Upper lobe of left lung (tissue), 6 donors: ENCODE measurements at regions not wholly inside any gene's neighbourhood (a gene's known extent, or its start where the extent isn't known, plus 50 kb on each side); places are given as distances from the start of the nearest gene placed in this dataset.

ENCODE experiments used
- ATAC-seq, 2 donors: fragments of 200-7000 bp; cut with Tn5 transposase; one replicate each; pipeline ENCODE4 v1.9.1; 2022; ENCODE audit warnings: mild to moderate bottlenecking in 2 of 2, moderate library complexity in 2 of 2; ENCODE audit not compliant: low FRiP score in 2 of 2
- DNase-seq, 2 donors: peaks; one replicate each; pipeline ENCODE4 v3.0.0-alpha.2; 2019 to 2020
- H3K27ac ChIP-seq, 4 donors: fragments of 200-600 bp; sonication (generic); one replicate each; pipeline ENCODE4 v1.5.1; 2016 to 2019
- H3K27me3 ChIP-seq, 4 donors: fragments of 200-600 bp; sonication (generic); one replicate each; pipeline ENCODE4 v1.5.1; 2017 to 2019
- H3K36me3 ChIP-seq, 4 donors: fragments of 200-600 bp; sonication (generic); one replicate each; pipeline ENCODE4 v1.5.1; 2016 to 2019
- H3K4me1 ChIP-seq, 4 donors: fragments of 200-600 bp; sonication (generic); one replicate each; pipeline ENCODE4 v1.5.1; 2018 to 2019
- H3K4me3 ChIP-seq, 4 donors: fragments of 200-600 bp; sonication (generic); one replicate each; pipeline ENCODE4 v1.5.1; 2017 to 2019; ENCODE audit warnings: mild to moderate bottlenecking in 2 of 4, moderate library complexity in 1 of 4
- H3K9me3 ChIP-seq, 4 donors: fragments of 200-600 bp; sonication (generic); one replicate each; pipeline ENCODE4 v1.5.1; 2018 to 2019
- EP300 ChIP-seq, 4 donors: sonication (generic); formaldehyde crosslinking; IDR thresholded peaks; one replicate each; pipeline ENCODE4 v1.5.1; 2017; ENCODE audit warnings: antibody characterized with exemption in 4 of 4, control low read depth in 2 of 4
- POLR2A ChIP-seq, 4 donors: fragments of 450-650 bp; IDR thresholded peaks; one replicate each; pipeline ENCODE4 v1.5.1; 2016 to 2017; ENCODE audit warnings: antibody characterized with exemption in 4 of 4, mild to moderate bottlenecking in 2 of 4
- POLR2AphosphoS5 ChIP-seq, 2 donors: sonication (generic); formaldehyde crosslinking; IDR thresholded peaks; one replicate each; pipeline ENCODE4 v1.5.1; 2017; ENCODE audit warnings: antibody characterized with exemption in 2 of 2
- WGBS, 2 donors: methylation state at CpG; one replicate each; pipeline ENCODE4 v1.1.5; 2017 to 2018; 5-methylcytosine and 5-hydroxymethylcytosine counted together
- TF ChIP-seq, protein P1 (sequence below), 6 experiments: fragments of 450-650 bp in 4 of 6; fragments of 200-600 bp in 2 of 6; sonication (generic) in 2 of 6; IDR thresholded peaks; one replicate each; pipeline ENCODE4 v1.5.1; 2016 to 2019; ENCODE audit warnings: antibody characterized with exemption in 6 of 6
- donor health status: DM: no; HTN: no; CAD: no; lungs with moderate emphysema.
- donor health status: DM: no; HTN: yes; CAD: no; lungs with severe emphysema.

DNA sequence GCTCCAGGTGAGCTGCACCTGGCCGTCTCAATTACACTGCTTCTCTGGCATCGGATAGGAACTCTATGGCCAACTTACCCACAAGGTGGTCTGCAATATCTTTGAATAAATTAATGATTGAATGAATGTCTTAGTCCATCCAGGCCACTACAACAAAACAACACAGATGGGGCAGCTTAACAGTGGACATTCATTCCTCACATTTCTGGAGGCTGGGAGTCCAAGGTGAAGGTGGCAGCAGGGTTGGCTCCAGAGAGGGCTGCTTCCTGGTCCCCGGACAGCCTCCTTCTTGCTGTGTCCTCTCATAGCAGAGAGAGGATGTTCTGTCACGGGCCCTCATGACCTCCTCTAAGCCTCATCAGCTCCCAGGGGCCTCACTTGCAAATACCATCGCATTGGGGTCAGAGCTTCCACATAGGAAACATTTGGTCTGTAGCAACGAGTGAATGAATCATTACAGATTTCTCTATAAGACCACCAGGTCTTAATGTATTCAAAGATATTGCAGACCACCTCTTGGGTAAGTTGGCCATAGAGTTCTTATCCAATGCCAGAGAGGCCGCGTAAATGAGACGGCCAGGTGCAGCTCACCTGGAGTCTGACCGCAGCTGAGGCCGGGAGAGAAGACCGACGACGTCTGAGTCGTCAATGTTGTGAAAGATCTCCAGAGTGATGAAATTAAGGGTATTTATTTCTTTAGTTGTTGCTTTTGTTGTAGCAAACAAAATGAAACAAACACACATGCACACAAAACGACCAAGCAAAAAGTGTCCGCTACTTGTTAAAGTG is 182.7 kb upstream of the C14orf180 start:
- H3K4me1 ChIP-seq: peaks cover 16 to 22% (median 17%) of the 10 kb centered on the region in 4 donors
- H3K27me3 ChIP-seq: no peaks in the 10 kb centered on the region
- no peak for DNase-seq
- H3K4me3 ChIP-seq: no peak overlapping the region
- H3K9me3 ChIP-seq: peaks cover 8 to 23% (median 13%) of the 10 kb centered on the region in 4 donors
- no peak for ATAC-seq
- no peak for TF ChIP-seq POLR2A (IDR thresholded peaks at IDR 0.05)
- TF ChIP-seq POLR2AphosphoS5 (IDR thresholded peaks at IDR 0.05): no peak
- TF ChIP-seq, protein P1, sequence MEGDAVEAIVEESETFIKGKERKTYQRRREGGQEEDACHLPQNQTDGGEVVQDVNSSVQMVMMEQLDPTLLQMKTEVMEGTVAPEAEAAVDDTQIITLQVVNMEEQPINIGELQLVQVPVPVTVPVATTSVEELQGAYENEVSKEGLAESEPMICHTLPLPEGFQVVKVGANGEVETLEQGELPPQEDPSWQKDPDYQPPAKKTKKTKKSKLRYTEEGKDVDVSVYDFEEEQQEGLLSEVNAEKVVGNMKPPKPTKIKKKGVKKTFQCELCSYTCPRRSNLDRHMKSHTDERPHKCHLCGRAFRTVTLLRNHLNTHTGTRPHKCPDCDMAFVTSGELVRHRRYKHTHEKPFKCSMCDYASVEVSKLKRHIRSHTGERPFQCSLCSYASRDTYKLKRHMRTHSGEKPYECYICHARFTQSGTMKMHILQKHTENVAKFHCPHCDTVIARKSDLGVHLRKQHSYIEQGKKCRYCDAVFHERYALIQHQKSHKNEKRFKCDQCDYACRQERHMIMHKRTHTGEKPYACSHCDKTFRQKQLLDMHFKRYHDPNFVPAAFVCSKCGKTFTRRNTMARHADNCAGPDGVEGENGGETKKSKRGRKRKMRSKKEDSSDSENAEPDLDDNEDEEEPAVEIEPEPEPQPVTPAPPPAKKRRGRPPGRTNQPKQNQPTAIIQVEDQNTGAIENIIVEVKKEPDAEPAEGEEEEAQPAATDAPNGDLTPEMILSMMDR (IDR thresholded peaks at IDR 0.05): no peak
- TF ChIP-seq EP300 (IDR thresholded peaks at IDR 0.05): no peak
- H3K27ac ChIP-seq: no peak overlapping the region
- H3K36me3 ChIP-seq: no peaks in the 10 kb centered on the region
- WGBS, 2 donors: 84 to 89% methylated on average over 17 of the region's 17 CpGs

DNA sequence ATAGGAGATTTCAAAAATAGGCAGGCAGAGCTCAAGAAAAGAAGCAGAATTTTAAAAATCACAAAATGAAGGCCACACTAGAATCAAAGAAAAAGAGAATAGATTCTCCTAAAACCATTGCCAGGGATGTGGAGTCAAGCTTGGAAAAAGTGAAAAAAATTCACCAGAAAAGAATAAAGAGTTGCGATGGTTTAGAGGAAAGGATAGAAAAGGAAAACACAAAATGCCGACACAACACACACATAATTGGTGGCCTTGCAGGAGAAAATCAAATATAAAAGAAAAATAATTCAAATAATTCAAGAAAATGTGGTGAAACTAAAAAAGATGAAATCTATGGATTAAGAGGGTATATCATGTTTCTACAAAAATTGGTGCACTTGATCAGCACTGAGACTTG is 181.6 kb upstream of the C14orf180 start:
- no peaks in the 10 kb centered on the region for H3K27me3 ChIP-seq
- peaks cover 8 to 23% (median 13%) of the 10 kb centered on the region in 4 donors for H3K9me3 ChIP-seq
- ATAC-seq (no peak), DNase-seq (no peak)
- H3K4me1 ChIP-seq: peaks cover 16 to 22% (median 17%) of the 10 kb centered on the region in 4 donors
- 96 to 100% methylated on average over 2 of the region's 2 CpGs for WGBS, 2 donors
- no peaks in the 10 kb centered on the region for H3K36me3 ChIP-seq
- no peak overlapping the region for H3K27ac ChIP-seq
- TF ChIP-seq POLR2AphosphoS5 (IDR thresholded peaks at IDR 0.05): no peak
- TF ChIP-seq, protein P1 (IDR thresholded peaks at IDR 0.05): no peak
- TF ChIP-seq POLR2A (IDR thresholded peaks at IDR 0.05): no peak
- TF ChIP-seq EP300 (IDR thresholded peaks at IDR 0.05): no peak
- H3K4me3 ChIP-seq: no peak overlapping the region

DNA sequence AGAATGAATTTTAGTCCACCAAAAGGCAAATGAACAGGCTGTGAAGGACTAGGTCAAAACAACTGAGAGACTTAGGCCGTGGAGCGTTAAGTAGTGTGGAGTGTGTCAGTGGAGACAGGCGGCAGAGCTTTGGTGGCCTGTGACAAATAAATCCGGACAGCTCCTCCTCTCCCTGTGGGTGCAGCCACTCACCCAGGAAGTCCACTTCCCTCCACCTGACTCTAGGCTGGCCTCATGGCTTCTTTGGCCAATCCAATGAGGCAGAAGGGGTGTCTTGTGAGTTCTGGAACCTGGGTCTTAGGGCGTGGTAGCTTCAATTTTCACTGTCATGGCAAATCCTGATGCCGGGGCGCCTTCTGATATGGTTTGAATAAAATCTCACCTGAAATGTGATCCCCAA is 180.9 kb upstream of the C14orf180 start:
- ATAC-seq (no peak), DNase-seq (no peak)
- 77 to 90% methylated on average over 6 to 7 of the region's 7 CpGs for WGBS, 2 donors
- TF ChIP-seq, protein P1 (IDR thresholded peaks at IDR 0.05): no peak
- TF ChIP-seq EP300 (IDR thresholded peaks at IDR 0.05) (no peak), POLR2A (IDR thresholded peaks at IDR 0.05) (no peak), POLR2AphosphoS5 (IDR thresholded peaks at IDR 0.05) (no peak)
- Histone ChIP-seq H3K4me1 (peaks cover 9 to 15% (median 10%) of the 10 kb centered on the region in 4 donors), H3K36me3 (no peaks in the 10 kb centered on the region), H3K27me3 (no peaks in the 10 kb centered on the region), H3K4me3 (no peak overlapping the region), H3K9me3 (peaks cover 8 to 23% (median 13%) of the 10 kb centered on the region in 4 donors), H3K27ac (no peak overlapping the region)

DNA sequence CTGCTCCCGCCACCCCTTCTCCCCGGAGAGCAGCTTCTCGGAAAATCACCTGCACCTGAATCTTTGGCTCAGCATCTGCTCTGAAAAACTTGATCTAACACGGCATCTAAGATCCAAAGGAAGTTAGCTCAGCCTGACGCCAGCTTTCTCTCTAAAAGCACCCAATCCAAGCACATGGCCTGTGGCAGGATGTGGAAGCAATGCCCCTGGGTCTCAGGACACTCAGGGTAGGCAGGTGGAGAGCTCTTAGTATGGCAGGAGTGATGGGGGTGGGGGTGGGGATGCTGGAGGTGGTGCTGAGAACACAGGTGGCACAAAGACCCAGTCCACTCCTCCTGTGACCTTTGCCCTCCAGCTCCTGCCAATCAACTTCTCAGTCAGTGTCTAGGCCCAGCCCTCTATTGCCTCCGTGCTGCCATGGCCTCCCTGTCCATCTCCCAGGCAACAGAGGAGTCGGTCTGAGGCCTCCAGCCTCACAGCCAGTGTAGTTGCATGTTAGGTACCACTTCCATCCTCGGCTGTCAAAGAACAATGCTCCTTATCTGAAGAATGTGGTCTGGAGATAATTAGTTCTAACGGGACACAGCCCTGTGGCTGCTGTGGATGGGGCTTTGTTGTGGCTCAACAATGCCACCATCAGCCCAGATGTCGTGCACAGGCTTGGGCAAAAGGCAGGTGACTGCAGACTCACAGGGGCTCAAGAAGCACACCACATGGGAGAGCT is 180.0 kb upstream of the C14orf180 start:
- TF ChIP-seq EP300 (IDR thresholded peaks at IDR 0.05): no peak
- TF ChIP-seq, protein P1 (IDR thresholded peaks at IDR 0.05): no peak
- no peak for TF ChIP-seq POLR2AphosphoS5 (IDR thresholded peaks at IDR 0.05)
- TF ChIP-seq POLR2A (IDR thresholded peaks at IDR 0.05): no peak
- Histone ChIP-seq H3K9me3 (peaks cover 8 to 23% (median 13%) of the 10 kb centered on the region in 4 donors), H3K27ac (no peak overlapping the region), H3K27me3 (no peaks in the 10 kb centered on the region), H3K4me3 (no peak overlapping the region), H3K36me3 (no peaks in the 10 kb centered on the region), H3K4me1 (peaks cover 2 to 5% (median 4%) of the 10 kb centered on the region in 4 donors)
- DNase-seq (no peak), ATAC-seq (no peak)
- WGBS, 2 donors: 54 to 66% methylated on average over 9 to 10 of the region's 10 CpGs
